GM19397 (cell line): ENCODE measurements at regions not wholly inside any gene's neighbourhood (a gene's known extent, or its start where the extent isn't known, plus 50 kb on each side); places are given as distances from the start of the nearest gene placed in this dataset.
"Not testable (repeated sequence)": the region's sequence is repeated elsewhere in the genome, so short reads cannot be mapped to it uniquely, and the experiment has no call there.

ENCODE experiments used
- ATAC-seq: cut with Tn5 transposase; IDR thresholded peaks from one replicate; pipeline ENCODE4 v1.9.1; 2021; ENCODE audit warnings: mild to moderate bottlenecking, moderate library complexity; ENCODE audit not compliant: unreplicated experiment

DNA sequence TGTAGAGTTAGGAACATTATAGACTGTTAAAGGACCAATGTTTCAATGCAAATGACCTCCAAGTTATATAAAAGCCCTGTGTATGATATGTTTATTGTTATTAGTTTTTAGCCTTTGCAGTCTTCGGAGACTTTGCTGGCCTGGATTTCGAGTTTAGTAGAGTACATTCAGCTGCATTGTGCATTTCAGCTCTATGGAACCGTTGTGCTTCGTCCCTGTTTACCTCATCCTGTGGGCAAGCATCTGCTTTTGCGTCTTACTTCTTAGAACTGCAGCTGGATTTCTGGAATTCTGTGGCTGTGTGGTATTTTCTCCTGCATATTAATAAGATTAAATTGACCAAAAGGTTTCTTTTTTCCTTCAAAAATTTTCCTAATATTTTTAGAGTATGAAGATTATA is 138.6 kb downstream of the KCNRG start:
- ATAC-seq: no peak

DNA sequence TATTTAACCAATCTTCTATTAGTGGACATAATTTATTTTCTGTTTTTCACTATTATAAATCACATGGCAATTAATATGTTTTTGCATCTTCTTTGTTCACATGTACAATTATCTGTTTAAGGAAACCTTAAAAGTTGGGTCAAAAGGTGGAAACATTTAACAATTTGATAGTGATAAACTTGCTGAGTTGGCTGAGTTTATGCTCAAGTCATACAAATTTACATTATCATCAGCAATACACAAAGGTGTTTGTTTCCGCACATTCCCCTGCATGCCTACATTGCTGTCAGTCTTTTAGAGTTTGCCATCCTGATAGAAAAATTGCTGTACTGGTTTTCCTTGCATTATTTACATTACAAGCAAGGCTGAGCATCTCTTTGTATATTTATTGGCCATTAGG is 139.5 kb downstream of the KCNRG start:
- no peak for ATAC-seq

DNA sequence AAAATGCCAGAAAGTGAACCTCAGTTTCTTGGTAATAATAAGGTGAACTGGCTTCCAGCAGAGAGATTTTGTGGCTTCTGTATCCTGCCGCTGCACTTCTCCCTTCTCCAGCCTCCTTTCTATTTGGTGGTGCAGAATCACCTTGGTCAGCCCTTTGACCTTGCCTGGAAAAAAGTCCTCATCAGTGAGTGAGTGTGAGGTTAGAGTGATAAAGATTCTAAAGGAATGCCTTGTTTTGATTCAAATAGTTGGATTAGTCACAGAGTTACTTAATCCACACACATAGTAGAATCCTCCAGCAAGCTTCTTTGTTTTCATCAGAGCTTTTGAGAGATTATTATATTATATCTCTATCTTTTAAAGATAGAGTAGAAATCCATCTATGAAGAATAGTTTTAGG is 140.9 kb downstream of the KCNRG start:
- ATAC-seq: no peak

GRCh38 chr13:50156561-50157127 is 141.4 kb downstream of the KCNRG start:
- no peak for ATAC-seq

GRCh38 chr13:50158385-50159165 is 143.3 kb downstream of the KCNRG start:
- ATAC-seq: no peak

DNA sequence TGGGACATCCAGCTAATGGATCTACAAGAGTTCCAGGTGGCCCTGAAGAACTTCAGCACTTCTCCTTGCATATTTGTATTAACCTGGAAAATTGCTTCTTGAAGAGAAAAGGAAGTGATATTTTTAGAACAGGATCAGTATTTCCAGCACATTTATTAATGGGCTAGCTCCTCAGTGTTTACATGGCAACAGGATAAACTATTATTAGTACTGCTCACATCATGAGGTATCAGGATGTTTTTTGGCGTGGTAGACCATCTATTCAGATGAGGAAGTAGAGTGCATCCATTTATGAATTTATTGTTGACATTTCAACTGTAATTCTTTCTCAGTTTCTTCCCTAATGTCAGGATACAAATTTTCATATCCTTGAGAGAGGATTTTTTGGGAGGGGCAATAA is 144.4 kb downstream of the KCNRG start:
- ATAC-seq: no peak

GRCh38 chr13:50161052-50161451 is 145.8 kb downstream of the KCNRG start:
- ATAC-seq: no peak

DNA sequence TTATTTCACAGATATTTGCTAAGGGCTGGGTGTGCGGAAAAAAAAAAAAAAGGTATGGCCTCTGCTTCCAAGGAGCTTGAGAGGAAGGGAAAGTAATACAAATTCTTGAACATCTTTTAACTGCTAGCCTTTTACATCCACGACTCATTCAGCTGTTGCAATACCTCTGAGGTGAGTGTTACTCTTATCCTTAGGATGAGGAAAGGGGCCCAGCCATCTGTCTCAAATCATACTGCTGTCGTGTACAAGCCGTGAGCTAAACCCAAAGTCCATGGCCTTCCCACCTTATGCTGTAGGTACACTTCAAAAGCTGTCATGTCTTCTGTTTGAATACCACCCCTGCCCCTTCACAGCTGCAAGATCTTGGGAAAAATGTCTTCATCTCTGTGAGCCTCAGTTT is 146.8 kb downstream of the KCNRG start:
- ATAC-seq: no peak

DNA sequence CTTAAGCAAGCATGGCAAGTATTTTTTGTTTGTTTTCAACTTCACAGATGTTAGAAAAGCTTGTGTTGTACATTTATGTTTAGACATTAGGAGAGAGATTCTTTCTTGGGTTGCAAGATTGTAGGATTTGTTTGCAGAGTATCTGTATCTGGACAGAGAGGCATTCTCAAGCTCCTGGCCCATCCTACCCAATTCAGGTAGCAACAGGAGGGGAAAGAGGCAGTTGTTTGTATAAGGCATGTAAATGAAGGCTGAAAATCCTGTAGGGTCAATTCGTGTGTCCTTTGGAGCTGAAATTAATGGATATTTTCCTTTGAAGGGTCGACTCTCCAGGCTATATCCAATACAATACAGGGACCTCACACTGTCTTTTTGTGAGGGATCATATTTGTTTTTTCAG is 147.3 kb downstream of the KCNRG start:
- ATAC-seq: no peak

GRCh38 chr13:50167224-50167947 is 152.1 kb downstream of the KCNRG start:
- ATAC-seq: no peak

- ATAC-seq: no peak
Measured at GRCh38 chr13:50167967-50168366, 152.7 kb downstream of the KCNRG start.

DNA sequence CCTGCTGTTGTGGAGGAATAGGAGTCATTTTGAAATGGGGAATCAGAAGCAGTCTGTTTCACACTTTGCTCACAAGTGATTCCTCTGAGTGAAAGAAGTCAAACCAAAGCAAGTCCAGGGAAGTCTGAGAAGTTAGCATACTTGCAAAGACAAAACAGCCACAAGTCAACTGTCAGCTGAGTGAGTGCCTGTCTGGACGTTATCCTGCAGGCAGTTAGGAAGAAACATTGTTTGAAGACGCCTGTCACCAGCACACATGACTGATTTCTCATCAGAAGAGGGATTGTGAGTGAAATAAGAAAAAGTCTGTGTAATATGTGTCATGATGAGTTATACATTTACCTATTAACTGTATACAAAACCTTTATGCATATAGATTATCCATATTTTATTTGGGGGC is 153.5 kb downstream of the KCNRG start:
- no peak for ATAC-seq

DNA sequence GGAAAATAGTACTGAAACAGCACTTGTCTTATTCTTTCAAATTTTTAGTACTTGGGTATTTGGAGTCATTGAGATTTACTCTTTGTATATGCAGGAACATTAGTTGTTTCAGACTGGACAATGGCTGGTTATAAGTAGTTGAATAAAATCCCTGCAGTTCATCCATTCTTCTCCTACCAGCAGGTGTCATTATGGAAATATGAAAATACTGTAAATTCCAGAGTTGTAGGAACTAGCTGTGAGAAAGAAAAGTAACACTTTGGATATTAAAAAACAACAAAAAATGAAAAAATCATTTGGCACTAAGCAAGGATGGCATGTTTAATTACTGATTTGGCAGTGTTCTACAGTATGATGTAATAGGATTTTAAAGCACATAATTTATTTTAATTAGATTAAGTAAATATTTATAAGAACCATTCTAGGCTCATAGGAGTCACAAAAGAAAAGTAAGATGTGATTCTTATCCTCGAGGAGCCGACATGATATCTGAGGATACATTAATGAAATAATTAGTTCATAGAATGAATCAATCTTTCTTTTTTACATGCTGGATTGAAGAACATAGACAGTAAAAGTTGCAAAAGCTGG is 155.3 kb downstream of the KCNRG start:
- ATAC-seq: no peak

- no peak for ATAC-seq
Measured at GRCh38 chr13:50171590-50172282, 156.5 kb downstream of the KCNRG start.

GRCh38 chr13:50173045-50173444 is 157.8 kb downstream of the KCNRG start:
- ATAC-seq: not testable (repeated sequence)

DNA sequence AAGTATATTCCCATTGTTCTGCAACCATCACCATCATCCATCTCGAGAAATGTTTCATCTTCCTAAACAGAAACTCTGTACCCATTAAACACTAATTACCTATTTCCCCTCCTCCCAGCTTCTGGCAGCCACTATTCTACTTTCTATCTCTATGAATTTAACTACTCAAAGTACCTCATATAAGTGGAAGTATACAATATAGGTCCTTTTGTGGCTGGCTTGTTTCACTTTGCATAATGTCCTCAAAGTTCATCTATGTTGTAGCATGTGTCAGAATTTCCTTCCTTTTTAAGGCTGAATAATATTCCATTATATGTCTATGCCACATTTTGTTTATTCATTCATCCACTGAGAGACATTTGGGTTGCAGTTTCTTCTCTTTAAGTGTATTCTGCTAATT is 159.4 kb downstream of the KCNRG start:
- no peak for ATAC-seq

GRCh38 chr13:50179977-50180376 is 164.7 kb downstream of the KCNRG start:
- ATAC-seq: no peak

- ATAC-seq: not testable (repeated sequence)
Measured at GRCh38 chr13:50185769-50186763, 170.8 kb downstream of the KCNRG start.

DNA sequence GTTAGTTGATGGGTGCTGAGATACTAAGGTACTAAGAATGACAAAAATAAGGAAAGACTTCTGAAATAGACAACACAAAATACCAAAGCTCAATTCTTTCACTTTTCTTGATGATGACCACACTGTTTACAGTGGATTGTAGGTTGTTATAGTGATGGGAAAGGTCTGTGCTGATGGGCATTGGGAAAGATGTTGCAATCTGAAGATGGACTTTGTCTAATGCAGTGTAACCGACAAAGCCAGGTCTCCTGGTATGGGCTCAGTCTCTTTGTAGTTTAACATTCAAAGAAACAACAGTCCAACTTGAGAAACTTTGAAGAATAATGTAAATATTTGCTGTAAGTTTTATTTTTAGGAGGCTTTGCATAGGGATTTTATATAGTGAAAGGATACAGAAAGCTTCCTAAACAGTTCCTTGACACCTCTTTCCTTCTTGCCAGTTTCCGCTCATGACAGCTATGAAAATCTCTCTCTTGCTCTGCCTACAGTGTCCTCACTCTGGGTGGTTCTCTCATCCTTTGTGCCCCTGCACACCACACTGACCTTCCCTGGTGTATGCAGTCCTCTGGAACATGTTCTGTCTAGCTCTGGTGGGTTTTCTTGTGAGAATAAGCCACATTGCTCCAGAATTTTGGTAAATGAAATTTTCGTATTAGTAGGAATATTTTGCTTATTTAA is 172.2 kb downstream of the KCNRG start:
- no peak for ATAC-seq
